ENCODE measurements at regions not wholly inside any gene's neighbourhood (a gene's known extent, or its start where the extent isn't known, plus 50 kb on each side); places are given as distances from the start of the nearest gene placed in this dataset.

DNA sequence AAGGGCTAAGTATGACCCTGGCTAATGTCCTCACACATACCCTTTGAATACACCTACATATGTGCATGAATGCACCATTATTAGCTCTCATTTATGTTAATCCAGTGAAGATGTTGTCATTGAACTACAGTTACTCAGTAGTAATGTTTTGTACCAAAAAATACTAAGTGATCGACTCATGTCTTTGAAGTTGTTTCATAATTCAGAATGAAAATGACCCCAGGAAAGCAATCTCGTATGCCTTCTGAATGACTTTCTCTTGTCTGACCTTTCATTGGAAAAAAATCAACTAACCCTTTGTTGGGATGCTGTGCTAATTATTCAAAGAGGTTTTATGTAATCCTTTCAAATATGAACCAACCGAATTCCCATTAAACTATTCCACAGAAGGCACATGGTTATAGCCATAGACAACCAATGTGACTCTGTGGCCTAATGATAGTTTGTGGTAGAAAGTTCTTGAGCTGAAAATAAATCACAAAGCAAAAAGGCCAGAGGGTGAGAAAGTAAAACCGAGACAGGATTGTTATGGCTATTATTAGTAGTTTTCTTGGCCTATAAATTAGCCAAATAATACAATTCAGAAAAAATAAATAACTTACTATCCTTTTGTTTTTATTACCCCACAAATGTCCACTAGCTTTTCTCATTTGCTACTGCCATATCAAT lies 86.8 kb upstream of the STARD13 start:
- TF ChIP-seq, protein P1, sequence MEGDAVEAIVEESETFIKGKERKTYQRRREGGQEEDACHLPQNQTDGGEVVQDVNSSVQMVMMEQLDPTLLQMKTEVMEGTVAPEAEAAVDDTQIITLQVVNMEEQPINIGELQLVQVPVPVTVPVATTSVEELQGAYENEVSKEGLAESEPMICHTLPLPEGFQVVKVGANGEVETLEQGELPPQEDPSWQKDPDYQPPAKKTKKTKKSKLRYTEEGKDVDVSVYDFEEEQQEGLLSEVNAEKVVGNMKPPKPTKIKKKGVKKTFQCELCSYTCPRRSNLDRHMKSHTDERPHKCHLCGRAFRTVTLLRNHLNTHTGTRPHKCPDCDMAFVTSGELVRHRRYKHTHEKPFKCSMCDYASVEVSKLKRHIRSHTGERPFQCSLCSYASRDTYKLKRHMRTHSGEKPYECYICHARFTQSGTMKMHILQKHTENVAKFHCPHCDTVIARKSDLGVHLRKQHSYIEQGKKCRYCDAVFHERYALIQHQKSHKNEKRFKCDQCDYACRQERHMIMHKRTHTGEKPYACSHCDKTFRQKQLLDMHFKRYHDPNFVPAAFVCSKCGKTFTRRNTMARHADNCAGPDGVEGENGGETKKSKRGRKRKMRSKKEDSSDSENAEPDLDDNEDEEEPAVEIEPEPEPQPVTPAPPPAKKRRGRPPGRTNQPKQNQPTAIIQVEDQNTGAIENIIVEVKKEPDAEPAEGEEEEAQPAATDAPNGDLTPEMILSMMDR (conservative IDR thresholded peaks at IDR 0.05; ENCODE audit: low read depth, low read length), result no peak
- TF ChIP-seq EZH2 (IDR thresholded peaks at IDR 0.05; ENCODE audit: borderline replicate concordance, low read depth, low read length, poor library complexity, severe bottlenecking), result no peak
